NCI-H2029 (cell line): ENCODE measurements at regions not wholly inside any gene's neighbourhood (a gene's known extent, or its start where the extent isn't known, plus 50 kb on each side); places are given as distances from the start of the nearest gene placed in this dataset.

Experiments used
- DNase-seq: peaks from one replicate; lab custom pipeline; 2025; lab: John Stamatoyannopoulos, UW

- DNase-seq = no peak
Observed at GRCh38 chr11:70764356-70764905, 366.1 kb downstream of the CTTN start.

- no peak for DNase-seq
Observed at GRCh38 chr11:70766901-70767300, 368.6 kb downstream of the CTTN start.

GRCh38 chr11:70768346-70769095 lies 370.2 kb downstream of the CTTN start:
- no peak for DNase-seq

GRCh38 chr11:70769106-70769505 lies 370.8 kb downstream of the CTTN start:
- no peak for DNase-seq

GRCh38 chr11:70769521-70769920 lies 371.2 kb downstream of the CTTN start:
- no peak for DNase-seq

- DNase-seq = no peak
Observed at GRCh38 chr11:70771099-70771885, 373.0 kb downstream of the CTTN start.

- DNase-seq = no peak
Observed at GRCh38 chr11:70772950-70773349, 374.6 kb downstream of the CTTN start.

GRCh38 chr11:70775386-70776075 lies 377.2 kb downstream of the CTTN start:
- no peak for DNase-seq

GRCh38 chr11:70776914-70777532 lies 378.7 kb downstream of the CTTN start:
- no peak for DNase-seq

- no peak for DNase-seq
Observed at GRCh38 chr11:70778883-70779282, 380.6 kb downstream of the CTTN start.

GRCh38 chr11:70779433-70780245 lies 381.3 kb downstream of the CTTN start:
- no peak for DNase-seq

- no peak for DNase-seq
Observed at GRCh38 chr11:70780246-70780535, 381.9 kb downstream of the CTTN start.

- peak; percentile 58 for DNase-seq
Observed at GRCh38 chr11:70782401-70782913, 384.1 kb downstream of the CTTN start.

GRCh38 chr11:70783356-70783755 lies 385.0 kb downstream of the CTTN start:
- DNase-seq = peak; percentile 7

GRCh38 chr11:70783821-70784220 lies 385.5 kb downstream of the CTTN start:
- no peak for DNase-seq

- DNase-seq = no peak
Observed at GRCh38 chr11:70785372-70785771, 387.0 kb downstream of the CTTN start.

- DNase-seq = no peak
Observed at GRCh38 chr11:70786021-70786665, 387.8 kb downstream of the CTTN start.

- no peak for DNase-seq
Observed at GRCh38 chr11:70788248-70789022, 390.1 kb downstream of the CTTN start.

- DNase-seq = no peak
Observed at GRCh38 chr11:70790671-70791300, 392.5 kb downstream of the CTTN start.
